ENCODE measurements at regions not wholly inside any gene's neighbourhood (a gene's known extent, or its start where the extent isn't known, plus 50 kb on each side); places are given as distances from the start of the nearest gene placed in this dataset.

- TF ChIP-seq POLR2AphosphoS5 (IDR thresholded peaks at IDR 0.05; ENCODE audit: borderline replicate concordance, low read depth, low read length) (no peak), EZH2 (IDR thresholded peaks at IDR 0.05) (no peak), FOXP2 (optimal IDR thresholded peaks at IDR 0.05; ENCODE audit: control extremely low read depth, extremely low read length, insufficient read depth) (no peak)
These were observed 915.5 kb downstream of the KCNJ2 start for GRCh38 chr17:71084838-71085237.
